GM18502 (cell line): ENCODE measurements at regions not wholly inside any gene's neighbourhood (a gene's known extent, or its start where the extent isn't known, plus 50 kb on each side); places are given as distances from the start of the nearest gene placed in this dataset.

Experiments
- ATAC-seq: cut with Tn5 transposase; IDR thresholded peaks from one replicate; pipeline ENCODE4 v1.9.1; 2021; ENCODE audit warnings: mild to moderate bottlenecking; ENCODE audit not compliant: unreplicated experiment, poor library complexity

DNA sequence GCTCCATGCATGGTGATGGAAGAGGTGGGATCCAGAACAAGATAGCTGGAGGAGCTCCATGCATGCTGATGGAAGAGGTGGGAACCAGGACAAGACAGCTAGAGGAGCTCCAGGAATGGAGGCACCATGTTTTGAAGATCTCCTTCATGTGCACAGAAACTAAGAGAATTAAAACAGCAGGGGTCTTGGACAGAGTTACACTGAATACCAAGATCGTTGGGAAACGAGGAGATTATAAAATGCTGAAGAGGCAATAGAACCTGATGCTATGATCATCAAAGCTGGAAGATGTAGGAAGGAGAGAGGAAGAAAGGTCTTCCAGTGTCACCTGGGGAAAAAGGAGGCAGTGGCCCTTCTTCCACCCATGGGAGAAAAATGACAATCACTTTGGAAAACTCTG lies 193.6 kb upstream of the PFKP start:
- ATAC-seq, result no peak

DNA sequence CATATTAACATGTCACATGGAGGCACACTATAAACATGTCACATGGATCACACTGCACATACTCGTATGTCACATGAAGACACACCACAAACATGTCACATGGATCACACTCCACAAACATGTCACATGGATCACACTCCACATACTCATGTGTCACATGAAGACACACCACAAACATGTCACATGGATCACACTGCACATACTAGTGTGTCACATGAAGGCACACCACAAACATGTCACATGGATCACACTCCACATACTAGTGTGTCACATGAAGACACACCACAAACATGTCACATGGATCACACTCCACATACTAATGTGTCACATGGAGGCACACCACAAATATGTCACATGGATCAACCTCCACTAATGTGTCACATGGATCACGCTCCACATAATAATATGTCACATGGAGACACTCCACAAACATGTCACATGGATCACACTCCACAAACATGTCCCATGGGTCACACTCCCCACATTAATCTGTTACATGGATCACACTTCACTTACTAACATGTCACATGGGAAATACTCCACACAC lies 195.6 kb upstream of the PFKP start:
- no peak for ATAC-seq

DNA sequence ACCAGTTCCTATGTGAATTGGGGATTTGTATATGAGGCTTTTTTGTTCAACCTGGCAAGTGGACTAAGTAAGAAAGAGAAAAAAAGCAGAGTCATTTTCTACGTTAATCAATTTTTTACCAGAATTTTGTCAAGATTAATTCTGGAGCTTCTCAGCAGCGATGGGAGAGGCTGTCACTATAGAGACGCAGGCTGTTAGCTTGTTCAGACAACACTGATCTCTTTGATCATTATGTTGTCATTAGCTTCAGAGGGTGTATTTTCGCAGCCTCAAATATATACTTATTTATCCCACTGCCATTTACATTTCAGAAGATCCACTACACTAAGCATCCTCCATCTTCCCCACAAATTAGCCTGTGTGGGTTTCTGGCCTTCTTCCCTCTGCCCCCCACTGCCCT lies 196.7 kb upstream of the PFKP start:
- ATAC-seq, result no peak

DNA sequence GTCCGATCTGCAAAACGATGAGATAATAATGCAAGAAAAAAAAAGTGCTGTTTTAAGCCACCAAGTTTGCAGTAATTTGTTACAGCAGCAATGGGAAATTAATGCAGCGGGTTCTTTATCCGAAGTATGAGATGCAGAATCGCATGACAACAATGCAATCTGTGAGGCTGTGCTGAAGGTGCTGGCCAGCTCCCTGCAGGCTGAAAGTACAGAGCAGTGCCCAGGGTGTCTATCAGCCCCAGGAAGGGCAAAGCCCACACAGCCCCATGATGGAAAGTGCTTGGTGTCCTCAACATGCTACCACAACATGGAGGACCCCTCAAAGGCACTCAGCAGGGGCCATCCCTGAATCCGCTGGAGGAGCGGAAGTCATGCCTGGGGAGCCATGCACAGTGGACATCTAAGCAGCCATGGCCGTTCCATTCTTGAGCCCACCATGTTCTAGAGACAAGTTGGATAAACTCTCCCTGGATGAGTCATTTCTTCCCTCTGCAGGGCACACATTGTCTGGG lies 199.5 kb upstream of the PFKP start:
- ATAC-seq, result no peak

DNA sequence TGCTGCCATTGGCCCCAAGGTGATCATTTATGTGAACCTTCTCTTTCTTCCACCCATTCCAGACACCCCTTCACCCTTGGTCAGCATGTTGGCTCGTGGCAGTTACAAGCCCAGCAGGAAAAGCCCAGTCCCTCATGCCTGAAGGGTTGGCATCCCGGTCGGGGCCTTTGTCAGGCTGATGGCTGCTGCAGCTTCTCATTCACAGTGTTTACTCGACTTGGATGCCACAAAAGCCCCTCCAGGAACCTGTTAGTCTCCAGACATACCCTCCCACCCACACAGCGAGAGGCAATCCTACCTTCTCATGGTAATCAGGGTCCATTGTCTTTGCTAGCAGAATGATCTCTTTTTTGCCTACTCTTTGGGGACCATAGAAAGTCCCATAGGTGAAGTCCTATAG lies 200.8 kb upstream of the PFKP start:
- no peak for ATAC-seq

DNA sequence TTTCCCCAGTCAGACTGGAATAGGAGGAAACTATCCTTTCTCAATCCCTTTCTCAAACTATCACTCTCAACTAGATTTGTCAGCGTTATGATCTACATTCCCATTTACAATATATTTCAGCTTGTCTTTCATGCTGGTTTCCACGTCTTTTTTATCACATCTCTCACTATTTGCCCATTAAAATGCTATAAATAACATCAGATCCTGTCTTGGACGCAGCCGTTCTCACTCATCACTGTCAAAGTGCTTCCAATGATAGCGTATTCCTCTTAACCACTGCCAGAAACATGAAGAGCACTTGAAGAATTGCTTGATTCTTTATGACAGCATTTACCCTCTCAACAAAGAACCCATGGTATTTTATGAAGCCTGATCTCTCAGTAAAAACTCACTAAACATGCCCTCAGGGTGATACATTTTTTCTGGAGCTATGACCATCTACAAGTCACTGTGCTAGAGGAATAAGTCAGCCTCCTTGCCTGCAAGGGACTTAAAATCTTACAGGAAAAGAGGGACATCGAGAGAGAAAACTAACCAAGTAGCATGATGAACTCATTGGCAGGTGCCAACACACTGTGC lies 205.6 kb upstream of the PFKP start:
- ATAC-seq, result no peak

DNA sequence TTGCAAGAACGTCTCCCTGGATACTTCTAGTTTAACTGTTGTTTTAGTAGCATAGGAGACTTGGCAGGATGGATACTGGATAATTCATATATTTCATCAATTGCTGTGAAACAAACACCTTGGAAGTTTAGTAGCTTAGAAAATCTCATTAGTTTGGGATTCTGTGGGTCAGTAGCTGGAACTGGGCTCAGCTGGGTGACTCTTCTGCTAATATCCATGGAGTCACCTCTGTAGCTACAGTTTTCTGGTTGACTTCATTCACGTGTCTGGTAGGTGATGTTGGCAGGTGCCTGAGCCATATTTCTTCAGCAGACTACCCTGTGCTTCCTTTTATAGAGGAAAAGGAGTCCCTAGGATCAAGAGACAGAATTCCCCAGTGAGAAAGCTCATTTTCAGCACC lies 208.9 kb upstream of the PFKP start:
- ATAC-seq, result no peak

DNA sequence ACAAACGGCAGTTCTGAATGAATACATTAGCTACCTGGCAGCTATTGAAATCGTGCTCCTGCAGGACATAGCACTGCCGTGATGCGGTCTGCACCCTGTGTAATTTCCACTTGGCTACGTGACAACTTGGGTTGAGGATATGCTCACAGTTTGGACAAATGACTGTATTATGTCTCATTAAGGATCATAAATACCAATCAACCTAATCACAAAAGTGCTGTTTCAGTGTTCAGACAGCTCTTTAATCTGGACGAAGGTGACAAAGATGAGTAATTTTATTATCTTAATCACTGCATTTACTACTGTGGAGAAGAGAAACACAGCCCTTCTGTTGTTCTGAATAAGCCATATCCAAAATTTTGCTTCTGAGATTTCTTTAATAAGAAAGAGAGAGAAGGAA lies 210.8 kb upstream of the PFKP start:
- no peak for ATAC-seq

DNA sequence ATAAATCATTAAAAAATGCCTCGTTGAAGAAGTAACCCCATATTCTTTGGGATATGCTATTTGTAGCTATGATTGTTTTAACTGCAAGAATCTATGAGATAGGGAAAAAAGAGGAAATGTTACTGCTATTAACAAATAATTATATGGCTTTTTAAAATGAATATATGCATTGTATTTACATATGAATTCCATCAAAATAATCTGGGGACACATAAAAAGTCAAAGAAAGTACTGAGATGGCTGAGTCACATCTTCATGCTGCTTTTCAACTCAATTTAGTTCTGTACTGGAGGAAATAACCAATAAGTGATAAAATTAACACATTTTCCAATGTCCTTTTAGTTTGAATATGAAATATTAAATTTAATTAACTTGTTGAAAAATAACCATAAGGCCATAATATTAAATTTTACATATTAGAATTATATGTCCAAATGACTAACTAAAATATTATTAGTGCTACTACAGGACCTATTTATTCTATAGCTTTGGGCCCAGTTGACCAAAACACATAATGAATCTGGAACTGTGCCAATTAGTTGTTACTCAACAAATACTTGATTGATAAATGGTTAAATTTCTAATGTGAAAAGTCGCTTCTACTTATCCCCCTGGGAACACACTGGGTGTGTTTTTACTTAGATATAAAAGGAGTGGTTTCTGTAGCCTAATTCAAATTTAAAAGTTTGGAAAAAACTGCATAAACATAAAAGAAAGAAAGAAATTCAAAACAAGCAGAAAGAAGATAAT lies 214.6 kb upstream of the PFKP start:
- ATAC-seq, result no peak

DNA sequence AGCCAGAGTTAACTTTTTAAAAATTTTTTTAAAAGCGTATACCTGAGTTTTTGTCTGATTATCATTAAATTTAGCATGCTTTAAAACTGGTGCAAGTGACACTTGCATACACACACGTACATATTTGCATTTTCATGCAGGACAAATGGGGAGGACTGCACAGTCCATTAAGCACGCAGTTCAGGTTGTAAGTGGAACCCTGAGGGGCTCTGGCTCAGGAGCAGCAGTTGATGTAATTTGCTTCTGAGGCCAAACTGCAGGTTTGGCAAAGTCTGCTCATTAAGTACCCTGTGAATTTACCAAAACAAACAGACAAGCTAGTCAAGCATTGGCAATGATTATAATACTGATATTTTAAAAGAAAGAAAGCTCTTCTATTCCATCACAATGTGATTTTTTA lies 215.8 kb upstream of the PFKP start:
- ATAC-seq, result no peak

DNA sequence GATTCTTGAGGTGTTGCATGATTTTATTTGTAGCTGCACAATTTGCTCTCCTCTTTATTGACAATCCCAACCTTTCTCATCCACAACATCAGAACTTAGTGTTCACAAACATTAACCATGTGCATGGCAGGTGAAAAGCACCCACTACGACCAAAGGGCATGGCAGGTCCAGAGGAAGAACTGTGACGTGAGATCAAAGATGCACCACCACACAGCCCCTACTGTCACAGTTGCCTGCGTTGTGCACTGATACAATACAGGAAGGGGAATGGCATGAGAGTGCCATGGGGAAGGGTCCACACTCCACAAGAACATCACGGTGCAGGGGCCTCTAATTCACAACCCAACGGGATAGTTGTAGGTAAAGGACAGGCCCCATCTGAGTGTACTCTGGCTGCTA lies 217.1 kb upstream of the PFKP start:
- no peak for ATAC-seq

DNA sequence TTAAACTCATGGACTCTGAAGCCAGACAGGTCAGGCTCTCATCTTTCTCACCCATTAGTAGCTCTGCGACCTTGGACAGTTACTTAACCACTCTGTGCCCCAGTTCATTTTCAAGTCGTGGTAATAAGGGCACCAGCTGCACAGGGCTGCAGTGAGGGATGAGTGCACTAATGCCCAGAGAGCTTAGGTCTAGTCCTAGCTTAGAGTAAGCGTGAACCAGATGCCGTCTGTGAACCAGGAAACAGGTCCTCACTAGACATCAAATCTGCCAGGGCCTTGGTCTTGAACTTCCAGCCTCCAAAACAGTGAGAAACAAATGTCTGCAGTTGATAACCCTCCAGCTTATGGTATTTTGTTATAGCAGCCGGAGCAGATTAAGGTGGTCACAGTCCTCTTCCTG lies 222.4 kb upstream of the PFKP start:
- no peak for ATAC-seq

DNA sequence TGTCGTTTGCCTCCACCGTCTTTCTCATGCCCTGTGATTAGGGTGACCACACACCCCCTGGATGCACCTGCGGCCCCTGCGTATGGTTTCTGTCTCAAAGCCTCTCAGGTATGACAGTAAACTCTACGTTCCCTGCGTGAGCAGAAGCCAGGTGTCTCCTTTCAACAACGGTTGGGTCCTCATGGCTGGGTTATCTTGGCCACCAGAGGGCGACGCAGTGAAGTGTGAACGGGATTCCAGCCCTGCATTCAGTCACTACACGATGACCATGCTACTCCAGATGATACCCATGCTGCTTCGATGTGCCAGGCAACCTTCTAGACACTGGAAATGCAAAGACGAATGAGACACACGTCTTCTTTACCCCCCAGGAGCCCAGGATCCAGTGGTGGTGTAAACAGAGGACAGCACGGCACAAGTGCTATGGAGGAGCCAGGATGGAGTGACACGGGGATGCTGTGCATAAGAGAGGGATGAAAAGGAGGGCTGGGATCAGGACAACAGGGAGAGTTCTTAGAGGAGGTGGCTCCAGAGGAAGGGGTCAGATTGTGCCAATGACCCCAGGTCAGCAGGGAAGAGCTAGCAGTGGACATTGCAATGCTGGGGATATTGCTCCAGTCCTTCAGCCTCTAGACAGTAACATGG lies 228.1 kb upstream of the PFKP start:
- peak; percentile 49 for ATAC-seq

DNA sequence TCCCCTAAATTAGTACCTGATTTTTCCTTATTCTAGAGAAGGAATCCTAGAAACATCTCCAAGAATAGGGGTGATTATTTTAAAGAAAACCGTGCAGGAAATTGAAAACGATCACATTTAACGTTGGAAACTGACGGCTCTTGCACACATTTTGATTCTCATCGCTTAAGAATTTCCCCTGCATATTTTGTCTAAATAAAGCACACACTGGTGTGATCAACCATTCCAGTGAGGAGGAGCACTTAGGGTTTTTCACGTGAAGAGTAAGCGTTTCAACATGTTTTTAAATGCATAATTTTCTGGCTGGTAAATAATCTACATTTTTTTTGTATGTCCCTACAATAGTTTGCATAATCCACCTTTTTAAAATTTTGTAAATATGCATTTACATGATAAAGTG lies 229.7 kb upstream of the PFKP start:
- ATAC-seq, result no peak

DNA sequence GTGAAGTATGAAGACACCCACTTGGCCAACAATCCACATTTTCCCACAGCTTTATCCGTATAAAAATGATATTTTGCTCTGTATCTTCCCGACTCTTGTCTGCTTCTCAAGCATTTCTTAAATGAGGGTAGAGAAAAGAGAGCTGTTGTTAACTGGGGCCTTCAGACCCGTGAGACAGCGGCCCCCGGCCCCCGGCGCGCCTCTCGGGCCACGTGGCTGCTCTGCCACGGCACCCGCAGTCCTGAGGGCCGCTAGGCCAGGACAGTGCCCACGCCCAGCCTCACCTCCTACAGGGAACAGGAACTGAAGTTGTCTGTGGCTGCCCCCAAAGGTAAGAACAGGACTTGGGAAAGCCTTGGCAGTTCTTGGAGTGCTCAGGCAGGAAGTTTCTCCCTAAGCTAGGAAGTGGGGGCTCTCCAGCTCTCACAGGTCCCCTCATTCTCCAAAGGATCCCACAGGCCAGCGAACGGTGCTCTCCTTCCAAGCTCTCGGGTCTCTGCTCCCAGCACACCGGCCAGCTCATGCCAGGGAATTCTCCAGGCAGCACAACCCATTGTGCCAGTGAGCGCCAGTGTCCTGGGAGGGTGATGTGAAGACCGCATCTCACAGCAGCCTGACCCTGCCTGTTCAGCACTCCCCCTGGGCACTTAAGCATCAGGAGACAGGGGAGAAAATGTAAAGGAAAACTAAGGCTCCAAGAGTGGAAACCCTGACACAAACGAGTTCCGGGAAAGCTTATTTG lies 230.3 kb upstream of the PFKP start:
- ATAC-seq, result no peak

DNA sequence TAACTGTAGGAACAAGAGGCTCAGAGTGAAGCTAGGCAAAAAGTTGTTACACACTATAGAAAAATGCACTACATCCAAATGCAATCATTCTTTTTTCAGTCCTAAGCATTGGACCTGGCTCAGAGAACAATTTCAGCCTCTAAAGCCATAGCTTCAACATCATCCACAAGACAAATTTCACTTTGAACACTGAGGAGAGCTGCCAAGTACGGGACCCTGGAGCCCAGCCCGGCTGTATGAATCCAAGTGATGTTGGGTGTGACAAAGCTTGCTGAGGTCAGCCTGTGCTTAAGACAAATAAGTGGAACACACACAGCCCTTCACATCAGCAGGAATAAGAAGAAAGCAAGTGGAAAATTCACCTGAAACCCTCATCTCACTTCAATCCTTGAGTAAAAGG lies 233.1 kb upstream of the PFKP start:
- ATAC-seq, result no peak

DNA sequence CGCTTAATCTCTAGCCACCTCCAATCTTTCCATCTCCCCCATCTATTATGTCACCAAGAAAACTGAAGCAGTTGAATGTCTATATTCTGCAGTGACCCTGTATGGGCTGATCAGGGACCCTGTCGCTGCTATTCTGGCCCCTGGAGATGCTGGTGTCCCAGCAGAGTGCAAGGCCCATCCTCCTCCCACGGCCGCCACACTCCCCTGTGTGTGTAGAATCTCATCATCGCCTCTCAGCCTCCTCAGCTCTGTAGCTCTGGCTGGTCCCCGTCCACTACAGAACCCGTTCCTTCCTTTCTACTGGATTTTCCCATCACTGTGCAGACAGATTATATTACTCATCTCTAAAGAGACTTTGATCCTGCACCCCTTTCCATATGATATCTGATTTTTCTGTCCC lies 235.8 kb upstream of the PFKP start:
- no peak for ATAC-seq

DNA sequence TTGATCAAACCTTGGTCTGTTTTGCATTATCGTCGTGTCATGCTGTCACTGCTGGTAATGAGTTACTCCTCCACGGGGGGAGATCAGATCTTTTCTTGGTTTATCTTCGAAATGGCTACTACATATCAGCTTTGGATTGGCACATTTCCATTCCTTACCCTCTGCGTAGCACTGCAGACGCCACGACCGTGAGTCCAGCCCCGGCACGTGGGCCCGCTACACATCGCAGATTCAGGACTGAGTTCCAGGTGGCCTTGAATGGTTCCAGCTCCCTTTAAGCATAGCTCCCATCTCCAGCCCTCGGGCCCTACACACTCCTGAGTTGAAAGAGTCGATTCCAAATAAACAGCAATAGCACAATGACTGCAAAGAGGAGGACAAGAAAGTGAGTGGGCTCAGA lies 238.6 kb upstream of the PFKP start:
- ATAC-seq, result no peak

DNA sequence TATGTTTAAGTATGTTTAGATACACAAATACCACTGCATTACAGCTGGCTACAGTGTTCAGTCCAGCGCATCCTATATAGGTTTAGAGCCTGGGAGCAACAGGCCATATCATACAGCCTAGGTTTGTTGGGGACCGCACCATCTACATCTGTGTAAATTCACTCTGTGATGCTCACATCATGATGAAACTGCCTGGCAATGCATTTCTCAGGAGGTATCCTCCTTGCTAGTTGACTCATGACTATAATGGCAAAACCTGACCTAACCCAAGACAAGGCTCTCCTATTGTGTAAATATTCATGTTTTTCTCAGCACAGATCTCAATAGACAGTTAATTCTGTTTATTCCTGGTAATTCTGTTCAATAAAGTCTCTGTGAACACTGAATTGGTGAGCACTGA lies 240.7 kb upstream of the PFKP start:
- ATAC-seq, result no peak

DNA sequence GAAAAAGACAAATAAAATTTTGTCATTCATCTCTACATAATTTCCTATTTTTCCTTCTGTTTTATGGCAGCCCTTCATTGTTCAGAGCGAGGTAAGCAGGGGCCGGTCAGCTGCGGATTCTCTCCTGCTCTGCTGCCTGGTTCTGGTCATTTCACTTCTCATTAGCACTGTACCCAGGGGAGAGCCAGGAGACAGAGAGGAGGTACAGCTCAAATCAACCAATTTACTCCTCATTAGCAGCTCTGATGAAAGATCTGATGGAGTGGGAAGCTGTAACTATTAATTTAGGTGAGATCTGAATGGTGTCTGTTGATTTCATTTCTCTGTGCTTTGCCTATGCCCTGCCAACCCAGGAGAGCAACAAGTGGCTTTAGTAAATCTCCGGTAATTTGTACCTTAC lies 241.5 kb upstream of the PFKP start:
- ATAC-seq, result no peak
